Adipocyte (in vitro differentiated cells): ENCODE measurements at regions not wholly inside any gene's neighbourhood (a gene's known extent, or its start where the extent isn't known, plus 50 kb on each side); places are given as distances from the start of the nearest gene placed in this dataset.
"Not testable (repeated sequence)": the region's sequence is repeated elsewhere in the genome, so short reads cannot be mapped to it uniquely, and the experiment has no call there.

Experiments used
- DNase-seq: peaks from one replicate; pipeline ENCODE4 v3.0.0-alpha.2; 2015; ENCODE audit warnings: low read depth
- H3K27me3 ChIP-seq: replicated peaks from 2 replicates; pipeline ENCODE4 v1.7.0; 2013; ENCODE audit warnings: mild to moderate bottlenecking, low read length, moderate library complexity; ENCODE audit not compliant: control insufficient read depth, insufficient read depth
- H3K36me3 ChIP-seq: 2 replicates; pipeline ENCODE4 v1.7.0; 2013; ENCODE audit warnings: low read length, mild to moderate bottlenecking, moderate library complexity; ENCODE audit not compliant: control insufficient read depth, insufficient read depth, severe bottlenecking
- H3K4me1 ChIP-seq: 2 replicates; pipeline ENCODE4 v1.7.0; 2013; ENCODE audit warnings: mild to moderate bottlenecking, low read length, moderate library complexity; ENCODE audit not compliant: control insufficient read depth, insufficient read depth
- H3K4me3 ChIP-seq: 2 replicates; pipeline ENCODE4 v1.7.0; 2013; ENCODE audit warnings: mild to moderate bottlenecking, low read length, moderate library complexity
- H3K9ac ChIP-seq: 2 replicates; pipeline ENCODE4 v1.7.0; 2013; ENCODE audit warnings: mild to moderate bottlenecking, low read length, moderate library complexity
- H3K9me3 ChIP-seq: 2 replicates; pipeline ENCODE4 v1.7.0; 2013; ENCODE audit warnings: mild to moderate bottlenecking, low read length, moderate library complexity; ENCODE audit not compliant: control insufficient read depth

GRCh38 chr3:189022576-189023466, 148.9 kb upstream of the TPRG1 start:
- not testable (repeated sequence) for H3K9ac ChIP-seq, H3K27me3 ChIP-seq, H3K9me3 ChIP-seq, H3K36me3 ChIP-seq, DNase-seq, H3K4me1 ChIP-seq, H3K4me3 ChIP-seq

- no peaks in the 10 kb centered on the region for H3K36me3 ChIP-seq
- no peak overlapping the region for H3K9ac ChIP-seq
- H3K4me3 ChIP-seq = no peak overlapping the region
- no peaks in the 10 kb centered on the region for H3K27me3 ChIP-seq
- DNase-seq = no peak
- H3K9me3 ChIP-seq = no peaks in the 10 kb centered on the region
- no peaks in the 10 kb centered on the region for H3K4me1 ChIP-seq
Observed at GRCh38 chr3:189025866-189026265, 145.9 kb upstream of the TPRG1 start.

- H3K4me3 ChIP-seq = no peak overlapping the region
- no peaks in the 10 kb centered on the region for H3K27me3 ChIP-seq
- no peak for DNase-seq
- no peaks in the 10 kb centered on the region for H3K36me3 ChIP-seq
- H3K9me3 ChIP-seq = no peaks in the 10 kb centered on the region
- H3K9ac ChIP-seq = no peak overlapping the region
- H3K4me1 ChIP-seq = no peaks in the 10 kb centered on the region
Observed at GRCh38 chr3:189027626-189028155, 144.1 kb upstream of the TPRG1 start.

- Histone ChIP-seq H3K4me3 (no peak overlapping the region), H3K4me1 (peaks cover 17% of the 10 kb centered on the region), H3K36me3 (peaks cover 4% of the 10 kb centered on the region), H3K9ac (no peak overlapping the region), H3K9me3 (peaks cover 6% of the 10 kb centered on the region), H3K27me3 (no peaks in the 10 kb centered on the region)
- DNase-seq = no peak
Observed at GRCh38 chr3:189038773-189039745, 132.7 kb upstream of the TPRG1 start.

- Histone ChIP-seq H3K4me1 (peaks cover 17% of the 10 kb centered on the region), H3K36me3 (no peaks in the 10 kb centered on the region), H3K27me3 (no peaks in the 10 kb centered on the region), H3K9me3 (no peaks in the 10 kb centered on the region), H3K9ac (no peak overlapping the region), H3K4me3 (no peak overlapping the region)
- no peak for DNase-seq
Observed at GRCh38 chr3:189040656-189041335, 131.0 kb upstream of the TPRG1 start.

GRCh38 chr3:189041482-189042090, 130.2 kb upstream of the TPRG1 start:
- peak; percentile 22 for DNase-seq

GRCh38 chr3:189042832-189043231, 128.9 kb upstream of the TPRG1 start:
- no peak for DNase-seq
- Histone ChIP-seq H3K36me3 (no peaks in the 10 kb centered on the region), H3K4me1 (peaks cover 17% of the 10 kb centered on the region), H3K27me3 (no peaks in the 10 kb centered on the region), H3K9me3 (no peaks in the 10 kb centered on the region), H3K4me3 (no peak overlapping the region), H3K9ac (no peak overlapping the region)

More at GRCh38 chr3:189041482-189042090, 130.2 kb upstream of the TPRG1 start:
- no peaks in the 10 kb centered on the region for H3K36me3 ChIP-seq
- no peaks in the 10 kb centered on the region for H3K9me3 ChIP-seq
- H3K27me3 ChIP-seq = no peaks in the 10 kb centered on the region
- H3K4me3 ChIP-seq = no peak overlapping the region
- H3K4me1 ChIP-seq = peaks cover 17% of the 10 kb centered on the region
- no peak overlapping the region for H3K9ac ChIP-seq

GRCh38 chr3:189049458-189050236, 122.1 kb upstream of the TPRG1 start:
- no peak overlapping the region for H3K4me3 ChIP-seq
- no peaks in the 10 kb centered on the region for H3K36me3 ChIP-seq
- peaks cover 2% of the 10 kb centered on the region for H3K9me3 ChIP-seq
- no peak overlapping the region for H3K9ac ChIP-seq
- no peaks in the 10 kb centered on the region for H3K27me3 ChIP-seq
- H3K4me1 ChIP-seq = peaks cover 10% of the 10 kb centered on the region
- no peak for DNase-seq

GRCh38 chr3:189053322-189053721, 118.4 kb upstream of the TPRG1 start:
- no peak overlapping the region for H3K9ac ChIP-seq
- no peaks in the 10 kb centered on the region for H3K36me3 ChIP-seq
- H3K4me1 ChIP-seq = peaks cover 36% of the 10 kb centered on the region
- no peak overlapping the region for H3K4me3 ChIP-seq
- DNase-seq = no peak
- peaks cover 2% of the 10 kb centered on the region for H3K9me3 ChIP-seq
- no peaks in the 10 kb centered on the region for H3K27me3 ChIP-seq
